Spinal cord (tissue), 9 donors: ENCODE measurements at regions not wholly inside any gene's neighbourhood (a gene's known extent, or its start where the extent isn't known, plus 50 kb on each side); places are given as distances from the start of the nearest gene placed in this dataset.

Experiments
- DNase-seq, 6 donors: peaks; one replicate each; pipeline versions ENCODE4 v3.0.0 to v3.0.0-alpha.2; 2013 to 2015; ENCODE audit warnings: low spot score in 6 of 6, low read depth in 4 of 6
- H3K27ac ChIP-seq: one replicate; pipeline ENCODE4 v1.5.1; 2013; ENCODE audit warnings: low read depth, low read length, control low read depth
- H3K27me3 ChIP-seq: one replicate; pipeline ENCODE4 v1.6.1; 2013; ENCODE audit warnings: low read length; ENCODE audit not compliant: control insufficient read depth, insufficient read depth
- H3K36me3 ChIP-seq: one replicate; pipeline ENCODE4 v1.6.1; 2013; ENCODE audit warnings: low read length; ENCODE audit not compliant: control insufficient read depth, insufficient read depth
- H3K4me1 ChIP-seq: one replicate; pipeline ENCODE4 v1.6.1; 2013; ENCODE audit warnings: low read length; ENCODE audit not compliant: control insufficient read depth, insufficient read depth
- H3K4me3 ChIP-seq: one replicate; pipeline ENCODE4 v1.5.1; 2013; ENCODE audit warnings: low read depth, low read length, control low read depth
- H3K9me3 ChIP-seq: one replicate; pipeline ENCODE4 v1.6.1; 2013; ENCODE audit warnings: low read length; ENCODE audit not compliant: control insufficient read depth, insufficient read depth
- WGBS: methylation state at CpG from one replicate; pipeline ENCODE4 v1.1.5; 2013; ENCODE audit warnings: missing lambda C conversion rate; ENCODE audit not compliant: insufficient coverage; 5-methylcytosine and 5-hydroxymethylcytosine counted together
- donor health status: healthy.

DNA sequence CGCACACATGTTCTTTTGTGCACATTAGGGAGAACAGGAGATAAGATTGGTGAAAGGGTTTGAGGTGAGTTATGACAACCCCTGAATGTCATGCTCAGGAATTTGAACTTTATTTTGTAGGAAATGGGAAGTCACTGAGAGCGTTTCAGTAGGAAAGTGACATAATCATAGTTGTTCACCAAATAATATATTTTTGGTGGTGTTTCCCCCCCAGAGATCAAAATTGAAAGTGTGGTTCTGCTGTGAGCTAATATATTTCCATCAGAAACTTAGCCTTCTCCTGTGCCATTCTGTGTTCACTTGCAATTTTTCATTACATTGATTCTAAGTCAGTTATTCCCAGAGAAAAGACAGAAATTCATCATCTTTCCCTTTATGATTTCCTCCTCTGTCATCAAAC, 64.1 kb upstream of the RCN1 start:
- Histone ChIP-seq H3K9me3 (no peaks in the 10 kb centered on the region), H3K36me3 (no peaks in the 10 kb centered on the region), H3K4me1 (no peaks in the 10 kb centered on the region), H3K4me3 (no peak overlapping the region), H3K27ac (no peak overlapping the region), H3K27me3 (no peaks in the 10 kb centered on the region)
- 100% methylated on average over 1 of the region's 2 CpGs for WGBS
- DNase-seq: no peak

GRCh38 chr11:32024948-32025347, 65.9 kb upstream of the RCN1 start:
- Histone ChIP-seq H3K36me3 (no peaks in the 10 kb centered on the region), H3K4me1 (no peaks in the 10 kb centered on the region), H3K4me3 (no peak overlapping the region), H3K27ac (no peak overlapping the region), H3K9me3 (no peaks in the 10 kb centered on the region), H3K27me3 (no peaks in the 10 kb centered on the region)
- DNase-seq: no peak
- no CpG with 5 or more reads among the region's 2 CpGs for WGBS

DNA sequence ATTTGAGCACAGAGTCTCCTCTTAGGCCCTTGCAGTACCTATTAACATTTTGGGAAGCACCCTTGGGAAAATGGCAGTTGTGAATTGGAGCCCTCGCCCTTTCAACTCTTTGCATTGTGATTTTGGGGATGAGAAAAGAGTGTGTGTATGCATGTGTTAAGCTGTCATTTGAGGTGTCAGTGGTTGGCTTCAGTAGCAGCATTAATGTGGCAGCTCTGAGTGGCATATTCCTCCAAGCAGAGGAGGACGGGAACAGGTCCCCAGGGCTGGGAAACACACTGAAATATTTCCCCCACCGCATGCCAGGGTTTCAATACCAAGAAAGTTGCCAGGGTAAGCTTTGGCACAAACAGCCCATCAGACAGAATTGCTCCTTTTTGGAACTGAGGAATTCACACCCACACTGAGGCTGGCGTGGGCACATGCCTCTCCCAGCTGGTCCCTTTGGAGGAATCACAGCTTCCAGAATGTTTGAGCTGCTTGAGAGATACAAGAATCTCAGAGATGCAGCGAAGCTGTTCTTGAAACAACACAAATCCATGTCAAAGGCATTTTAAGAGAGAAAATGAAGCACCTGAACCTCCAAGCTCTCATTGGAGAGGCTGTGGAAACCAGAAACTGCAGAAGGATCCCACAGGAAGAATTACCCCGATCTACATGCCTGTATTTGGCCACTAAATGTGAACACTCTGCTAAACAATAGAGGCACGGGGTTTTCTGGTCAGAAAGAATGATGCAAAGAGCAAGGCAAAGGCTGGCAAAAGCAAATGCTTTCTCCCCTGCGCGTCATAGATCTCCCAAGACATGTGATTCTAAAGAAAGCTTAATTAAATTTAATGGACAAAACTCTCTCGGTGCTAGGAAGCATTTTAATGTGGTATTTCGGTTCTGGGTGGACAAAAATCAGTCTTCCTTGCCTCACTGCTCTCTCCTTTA, 67.2 kb upstream of the RCN1 start:
- 42% methylated on average over 5 of the region's 11 CpGs for WGBS
- no peaks in the 10 kb centered on the region for H3K4me1 ChIP-seq
- no peaks in the 10 kb centered on the region for H3K36me3 ChIP-seq
- H3K27ac ChIP-seq: no peak overlapping the region
- H3K4me3 ChIP-seq: no peak overlapping the region
- no peaks in the 10 kb centered on the region for H3K9me3 ChIP-seq
- H3K27me3 ChIP-seq: no peaks in the 10 kb centered on the region
- peak in 2 of 6 donors; percentile 55 to 96 for DNase-seq

DNA sequence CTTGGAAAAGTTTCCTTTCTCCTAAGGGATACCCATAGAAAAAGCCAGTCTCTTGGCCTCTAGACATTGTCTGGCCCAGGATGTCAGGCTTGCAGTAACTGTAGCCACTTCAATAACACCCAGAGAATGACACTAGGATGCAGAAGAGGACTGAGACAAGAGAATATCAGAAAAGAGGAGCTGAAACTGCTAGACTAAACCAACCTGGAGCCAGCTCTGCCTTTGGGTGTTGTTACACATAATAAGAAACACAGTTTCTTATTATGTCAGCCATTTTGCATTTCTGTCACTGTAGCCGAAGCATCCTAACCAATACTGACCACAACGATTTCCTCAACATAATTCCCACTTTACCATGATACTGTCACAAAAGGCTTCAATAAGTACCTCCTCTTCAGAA, 72.2 kb upstream of the RCN1 start:
- WGBS: 100% methylated on average over 2 of the region's 2 CpGs

DNA sequence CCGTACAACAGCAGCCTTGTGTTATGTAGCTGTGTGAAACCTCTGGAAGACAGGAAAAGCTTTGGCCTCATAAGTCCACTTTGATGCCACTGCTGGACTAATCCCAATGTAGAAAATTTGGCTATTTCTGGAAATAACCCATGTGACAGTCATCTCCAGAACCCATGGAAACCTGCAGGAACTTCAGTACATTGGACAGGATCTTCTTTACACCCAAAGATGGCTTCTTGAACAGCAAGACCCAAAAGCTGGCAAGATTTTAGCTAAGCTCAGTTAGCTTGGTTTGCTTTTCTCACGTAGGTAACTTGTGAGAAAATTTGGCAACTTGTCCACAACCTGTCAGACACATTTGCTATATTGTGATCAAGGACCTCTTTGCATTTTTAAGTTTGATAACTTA, 74.8 kb upstream of the RCN1 start:
- WGBS: no CpG with 5 or more reads among the region's 2 CpGs
- H3K4me1 ChIP-seq: no peaks in the 10 kb centered on the region
- H3K9me3 ChIP-seq: no peaks in the 10 kb centered on the region
- H3K27ac ChIP-seq: no peak overlapping the region
- no peak for DNase-seq
- no peaks in the 10 kb centered on the region for H3K36me3 ChIP-seq
- H3K27me3 ChIP-seq: peaks cover 2% of the 10 kb centered on the region
- H3K4me3 ChIP-seq: no peak overlapping the region

More for the DNA sequence above, 72.2 kb upstream of the RCN1 start:
- Histone ChIP-seq H3K4me3 (no peak overlapping the region), H3K36me3 (no peaks in the 10 kb centered on the region), H3K9me3 (no peaks in the 10 kb centered on the region), H3K27ac (no peak overlapping the region), H3K4me1 (no peaks in the 10 kb centered on the region), H3K27me3 (no peaks in the 10 kb centered on the region)
- no peak for DNase-seq

- no peak for DNase-seq
- Histone ChIP-seq H3K9me3 (no peaks in the 10 kb centered on the region), H3K27ac (no peak overlapping the region), H3K27me3 (peaks cover 2% of the 10 kb centered on the region), H3K36me3 (no peaks in the 10 kb centered on the region), H3K4me1 (no peaks in the 10 kb centered on the region), H3K4me3 (no peak overlapping the region)
- WGBS: 100% methylated on average over 1 of the region's 4 CpGs
These were observed 75.4 kb upstream of the RCN1 start for GRCh38 chr11:32015427-32015826.

- Histone ChIP-seq H3K36me3 (no peaks in the 10 kb centered on the region), H3K4me1 (no peaks in the 10 kb centered on the region), H3K9me3 (no peaks in the 10 kb centered on the region), H3K27me3 (peaks cover 2% of the 10 kb centered on the region), H3K27ac (no peak overlapping the region), H3K4me3 (no peak overlapping the region)
- 41% methylated on average over 3 of the region's 3 CpGs for WGBS
- no peak for DNase-seq
These were observed 77.3 kb upstream of the RCN1 start for GRCh38 chr11:32013603-32014002.

DNA sequence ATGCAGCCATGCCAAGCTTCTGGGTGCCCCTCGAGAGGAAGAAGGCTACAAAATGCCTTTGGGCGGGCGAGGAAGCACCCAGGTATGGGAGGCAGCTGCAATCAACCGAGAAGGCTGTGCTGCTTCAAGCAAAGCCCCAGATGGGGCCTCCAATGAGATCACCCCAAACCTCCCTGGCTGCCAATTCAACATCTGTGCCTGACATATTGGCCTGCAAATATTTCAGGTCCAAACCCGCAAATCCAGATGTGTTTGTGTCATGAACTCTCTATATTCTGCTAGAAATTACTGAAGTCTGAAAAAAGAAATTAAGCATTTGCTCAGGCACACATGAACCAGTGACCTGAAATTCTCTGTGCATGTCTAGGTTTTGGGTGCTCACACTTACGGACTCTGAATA, 78.8 kb upstream of the RCN1 start:
- WGBS: 86% methylated on average over 5 of the region's 6 CpGs
- Histone ChIP-seq H3K4me1 (no peaks in the 10 kb centered on the region), H3K36me3 (no peaks in the 10 kb centered on the region), H3K27ac (no peak overlapping the region), H3K27me3 (peaks cover 2% of the 10 kb centered on the region), H3K9me3 (no peaks in the 10 kb centered on the region), H3K4me3 (no peak overlapping the region)
- no peak for DNase-seq

- Histone ChIP-seq H3K4me1 (peaks cover 6% of the 10 kb centered on the region), H3K27me3 (peaks cover 2% of the 10 kb centered on the region), H3K4me3 (no peak overlapping the region), H3K27ac (no peak overlapping the region), H3K9me3 (no peaks in the 10 kb centered on the region), H3K36me3 (no peaks in the 10 kb centered on the region)
- WGBS: 63% methylated on average over 2 of the region's 8 CpGs
- DNase-seq: no peak
These were observed 81.9 kb upstream of the RCN1 start for GRCh38 chr11:32008880-32009551.
